ENCODE measurements at regions not wholly inside any gene's neighbourhood (a gene's known extent, or its start where the extent isn't known, plus 50 kb on each side); places are given as distances from the start of the nearest gene placed in this dataset.
"Not testable (repeated sequence)": the region's sequence is repeated elsewhere in the genome, so short reads cannot be mapped to it uniquely, and the experiment has no call there.

DNA sequence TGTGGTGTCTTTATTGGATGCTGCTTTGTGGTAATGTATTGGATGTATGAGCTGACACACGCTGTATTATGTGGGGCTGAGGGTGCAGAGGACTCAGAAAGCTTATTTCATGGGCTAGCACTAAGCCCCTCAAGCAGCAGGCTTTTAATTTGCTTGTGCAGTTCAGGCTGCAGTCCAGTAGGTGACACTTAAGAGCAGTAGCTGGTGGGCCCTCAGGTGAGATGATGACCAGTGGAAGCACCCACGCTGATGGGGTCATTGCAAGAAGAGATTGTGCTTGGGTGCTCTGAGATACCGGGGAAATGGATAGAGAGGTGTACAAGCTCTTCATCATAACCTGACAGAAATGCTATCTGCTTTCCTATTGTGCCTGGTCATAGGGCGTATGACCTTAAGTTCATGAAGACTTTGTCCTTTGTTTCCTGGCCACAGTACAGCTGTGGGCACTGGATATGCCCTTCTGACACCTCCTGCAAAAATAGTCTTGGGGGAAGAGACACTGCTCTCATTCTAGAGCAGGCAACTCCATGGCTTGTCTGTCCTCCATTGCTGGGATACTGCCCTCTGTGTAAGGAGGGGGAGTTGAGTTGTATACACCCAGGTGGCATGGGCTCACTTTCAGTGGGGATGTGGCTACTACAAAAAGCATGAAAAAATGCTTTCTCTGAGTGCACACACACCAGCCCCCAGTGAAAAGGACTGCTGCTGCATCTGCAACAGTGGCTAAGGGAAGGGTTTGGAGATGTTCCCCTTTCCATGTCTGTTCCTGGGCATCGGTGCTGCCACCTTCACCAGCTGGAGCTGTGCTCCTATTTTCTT is 205.7 kb upstream of the ZSWIM2 start:
- no peak overlapping the region for H3K27ac ChIP-seq
- no peak overlapping the region for H3K4me2 ChIP-seq
- H3K9ac ChIP-seq: no peak overlapping the region
- H3K36me3 ChIP-seq: no peaks in the 10 kb centered on the region
- no peaks in the 10 kb centered on the region for H3K4me1 ChIP-seq
- no peak overlapping the region for H3K4me3 ChIP-seq
- no peak for TF ChIP-seq Cebpa-rat (IDR thresholded peaks at IDR 0.05)
- H3K27me3 ChIP-seq: no peaks in the 10 kb centered on the region
- no peaks in the 10 kb centered on the region for H4K20me1 ChIP-seq
- H3K9me3 ChIP-seq: no peaks in the 10 kb centered on the region

DNA sequence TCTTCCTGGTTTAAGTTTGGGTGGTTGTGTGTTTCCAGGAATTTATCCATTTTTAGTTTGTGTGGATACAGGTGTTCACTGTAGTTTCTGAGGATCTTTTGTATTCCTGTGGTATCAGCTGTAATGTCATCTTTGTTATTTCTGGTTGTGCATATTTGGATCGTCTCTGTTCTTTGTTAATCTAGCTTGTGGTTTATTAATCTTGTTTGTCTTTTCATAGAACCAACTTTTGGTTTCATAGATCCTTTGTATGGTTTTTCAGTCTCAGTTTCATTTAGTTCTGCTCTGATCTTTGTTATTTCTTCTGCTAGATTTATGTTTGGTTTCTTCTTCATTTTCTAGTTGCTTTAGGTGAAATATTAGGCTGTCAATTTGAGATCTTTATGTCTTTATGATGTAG is 202.4 kb upstream of the ZSWIM2 start:
- H3K27ac ChIP-seq: no peak overlapping the region
- H3K36me3 ChIP-seq: no peaks in the 10 kb centered on the region
- no peak for TF ChIP-seq Cebpa-rat (IDR thresholded peaks at IDR 0.05)
- no peaks in the 10 kb centered on the region for H3K9me3 ChIP-seq
- no peak overlapping the region for H3K9ac ChIP-seq
- H3K27me3 ChIP-seq: no peaks in the 10 kb centered on the region
- no peak overlapping the region for H3K4me3 ChIP-seq
- H3K4me1 ChIP-seq: no peaks in the 10 kb centered on the region
- no peak overlapping the region for H3K4me2 ChIP-seq
- no peaks in the 10 kb centered on the region for H4K20me1 ChIP-seq

DNA sequence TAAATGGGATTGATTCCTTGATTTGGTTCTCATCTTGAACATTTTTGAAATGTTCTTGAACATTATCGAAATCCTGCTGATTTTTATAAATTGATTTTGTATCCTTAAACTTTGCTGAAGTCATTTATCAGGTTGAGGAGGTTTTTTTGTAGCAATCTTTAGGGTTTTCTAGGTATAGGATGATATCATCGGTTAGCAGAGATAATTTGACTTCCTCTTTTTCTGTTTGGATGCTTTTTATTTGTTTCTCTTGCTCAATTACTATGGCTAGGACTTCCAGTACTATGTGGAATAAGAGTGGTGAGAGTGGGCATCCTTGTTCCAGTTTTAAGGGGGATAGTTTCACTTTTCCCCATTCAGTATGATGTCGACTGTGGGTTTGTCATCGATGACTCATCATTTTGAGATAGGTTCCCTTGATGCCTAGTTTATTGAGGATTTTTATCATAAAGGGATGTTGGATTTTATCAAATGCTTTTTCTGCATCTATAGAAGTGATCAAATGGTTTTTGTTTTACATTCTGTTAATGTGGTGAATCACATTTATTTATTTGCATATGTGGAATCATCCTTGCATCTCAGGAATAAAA is 201.5 kb upstream of the ZSWIM2 start:
- H3K36me3 ChIP-seq: no peaks in the 10 kb centered on the region
- no peaks in the 10 kb centered on the region for H3K27me3 ChIP-seq
- no peak overlapping the region for H3K9ac ChIP-seq
- H3K9me3 ChIP-seq: no peaks in the 10 kb centered on the region
- no peak overlapping the region for H3K4me3 ChIP-seq
- no peak overlapping the region for H3K4me2 ChIP-seq
- no peak for TF ChIP-seq Cebpa-rat (IDR thresholded peaks at IDR 0.05)
- no peaks in the 10 kb centered on the region for H4K20me1 ChIP-seq
- H3K27ac ChIP-seq: no peak overlapping the region
- no peaks in the 10 kb centered on the region for H3K4me1 ChIP-seq

DNA sequence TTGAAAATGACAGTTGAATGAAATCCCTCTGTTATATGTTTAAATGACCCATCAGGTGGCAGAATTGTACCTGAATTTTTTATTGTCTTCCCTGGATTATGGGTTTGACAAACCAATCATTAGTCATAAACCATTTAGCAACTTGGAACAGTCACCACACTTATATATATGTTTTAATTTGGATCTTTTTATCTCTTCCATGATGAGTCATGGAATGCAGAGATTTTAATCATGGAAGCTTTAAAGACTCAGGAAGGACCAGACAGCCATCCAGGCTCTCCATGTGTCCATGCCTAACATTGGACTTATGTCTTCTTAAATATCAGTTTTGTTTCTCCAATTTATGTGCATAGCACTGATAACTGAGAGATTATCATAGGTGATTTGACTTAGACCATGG is 188.3 kb upstream of the ZSWIM2 start:
- Histone ChIP-seq H3K4me2 (no peak overlapping the region), H3K4me1 (no peaks in the 10 kb centered on the region), H3K27me3 (no peaks in the 10 kb centered on the region), H3K9ac (no peak overlapping the region), H3K36me3 (no peaks in the 10 kb centered on the region), H4K20me1 (no peaks in the 10 kb centered on the region), H3K4me3 (no peak overlapping the region), H3K9me3 (no peaks in the 10 kb centered on the region), H3K27ac (no peak overlapping the region)
- TF ChIP-seq Cebpa-rat (IDR thresholded peaks at IDR 0.05): no peak

DNA sequence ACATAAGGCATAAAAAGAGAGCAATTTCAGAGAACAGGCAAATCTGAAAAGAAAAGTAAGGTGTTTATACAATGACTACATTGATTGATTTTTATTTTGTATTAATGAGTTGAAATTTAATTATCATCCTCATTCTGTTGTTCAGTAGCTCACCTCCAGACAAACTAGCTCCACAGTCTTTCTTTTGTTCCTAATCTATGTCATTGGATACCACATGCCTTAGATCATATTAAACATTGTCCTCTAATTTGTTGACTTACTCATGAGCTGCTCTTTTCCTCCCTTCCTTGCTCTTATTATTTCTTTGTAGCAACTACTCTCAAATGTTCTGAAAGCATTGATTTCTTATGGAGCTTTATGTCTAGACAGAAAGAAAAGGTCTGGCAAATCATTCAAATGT is 185.5 kb upstream of the ZSWIM2 start:
- Histone ChIP-seq H4K20me1 (no peaks in the 10 kb centered on the region), H3K4me1 (no peaks in the 10 kb centered on the region), H3K9me3 (no peaks in the 10 kb centered on the region), H3K36me3 (no peaks in the 10 kb centered on the region), H3K27me3 (no peaks in the 10 kb centered on the region), H3K4me2 (no peak overlapping the region), H3K4me3 (no peak overlapping the region), H3K9ac (no peak overlapping the region), H3K27ac (no peak overlapping the region)
- TF ChIP-seq Cebpa-rat (IDR thresholded peaks at IDR 0.05): no peak

DNA sequence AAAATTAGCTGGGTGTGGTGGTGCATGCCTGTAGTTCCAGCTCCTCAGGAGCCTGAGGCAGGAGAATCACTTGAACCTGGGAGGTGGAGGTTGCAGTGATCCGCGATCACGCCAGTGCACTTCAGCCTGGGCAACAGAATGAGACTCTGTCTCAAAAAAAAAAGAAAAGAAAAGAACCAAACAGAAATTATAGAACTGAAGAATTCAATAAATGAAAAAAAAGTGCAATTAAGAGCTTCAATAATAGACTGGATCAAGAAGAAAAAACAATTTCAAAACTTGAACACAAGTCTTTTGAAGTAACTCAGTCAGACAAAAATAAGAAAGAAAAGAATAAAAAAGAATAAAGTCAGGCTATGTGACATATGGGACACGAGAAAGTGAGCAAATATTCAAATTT is 175.8 kb upstream of the ZSWIM2 start:
- Histone ChIP-seq H3K27ac (no peak overlapping the region), H4K20me1 (no peaks in the 10 kb centered on the region), H3K36me3 (no peaks in the 10 kb centered on the region), H3K4me1 (no peaks in the 10 kb centered on the region), H3K9me3 (peaks cover 22% of the 10 kb centered on the region), H3K9ac (no peak overlapping the region), H3K27me3 (no peaks in the 10 kb centered on the region), H3K4me3 (no peak overlapping the region), H3K4me2 (no peak overlapping the region)
- TF ChIP-seq Cebpa-rat (IDR thresholded peaks at IDR 0.05): no peak

DNA sequence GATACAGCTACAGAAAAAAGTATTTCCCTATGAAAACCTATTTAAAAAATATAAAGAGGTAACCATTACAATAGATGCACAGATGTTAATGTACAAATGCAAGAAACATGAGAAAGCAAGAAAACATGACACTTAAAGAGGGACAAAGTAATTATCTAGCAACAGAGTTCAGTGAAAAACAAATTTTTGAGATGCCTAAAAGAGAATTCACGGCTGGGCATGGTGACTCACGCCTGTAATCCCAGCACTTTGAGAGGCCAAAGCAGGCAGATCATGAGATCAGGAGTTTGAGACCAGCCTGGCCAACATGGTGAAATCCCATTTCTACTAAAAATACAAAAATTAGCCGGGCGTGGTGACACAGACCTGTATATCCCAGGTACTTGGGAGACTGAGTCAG is 175.0 kb upstream of the ZSWIM2 start:
- H4K20me1 ChIP-seq, H3K4me2 ChIP-seq, H3K36me3 ChIP-seq, H3K4me1 ChIP-seq, H3K27me3 ChIP-seq, H3K9ac ChIP-seq, H3K4me3 ChIP-seq, H3K27ac ChIP-seq: not testable (repeated sequence)
- peaks cover 22% of the 10 kb centered on the region for H3K9me3 ChIP-seq

DNA sequence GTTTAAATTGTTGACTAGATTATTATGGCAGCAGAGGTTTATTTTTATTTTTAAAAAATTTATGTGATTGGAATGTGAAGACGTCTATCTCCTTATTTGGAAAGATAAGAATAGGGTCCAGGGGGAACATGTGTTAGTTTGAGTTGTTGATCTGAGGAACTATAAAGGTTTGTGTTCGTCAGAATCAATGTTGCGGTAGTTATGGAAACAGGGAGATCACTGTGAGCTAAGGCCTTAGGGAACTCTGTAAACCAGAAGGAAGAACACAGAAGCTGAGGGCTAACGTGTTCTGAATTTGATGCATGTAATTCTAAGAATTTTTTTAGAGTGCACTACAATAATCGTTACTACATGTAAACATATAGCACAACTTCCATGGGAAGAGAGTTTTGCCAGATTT is 168.5 kb upstream of the ZSWIM2 start:
- Histone ChIP-seq H3K4me2 (no peak overlapping the region), H3K4me1 (no peaks in the 10 kb centered on the region), H3K27ac (no peak overlapping the region), H3K4me3 (no peak overlapping the region), H4K20me1 (no peaks in the 10 kb centered on the region), H3K27me3 (no peaks in the 10 kb centered on the region), H3K9me3 (no peaks in the 10 kb centered on the region), H3K36me3 (no peaks in the 10 kb centered on the region), H3K9ac (no peak overlapping the region)
- no peak for TF ChIP-seq Cebpa-rat (IDR thresholded peaks at IDR 0.05)

DNA sequence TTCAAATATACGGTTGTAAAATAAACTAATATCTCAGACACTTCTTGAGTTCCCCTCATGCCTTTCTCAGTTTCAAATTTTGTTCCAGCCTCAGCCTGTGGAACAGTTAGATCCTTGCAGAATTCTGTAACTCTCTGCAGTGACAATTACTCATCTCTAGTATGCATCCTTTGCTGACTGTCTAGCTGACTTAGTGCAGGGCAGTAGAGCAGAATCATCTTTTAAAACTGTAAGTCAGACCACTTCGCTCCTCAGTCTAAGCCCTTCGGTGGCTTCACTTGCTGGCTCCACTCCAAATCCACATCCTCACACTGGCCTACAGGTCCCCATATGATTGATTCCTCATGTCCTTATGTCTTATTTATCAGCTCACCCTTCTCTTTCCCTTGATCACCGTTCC is 164.1 kb upstream of the ZSWIM2 start:
- Histone ChIP-seq H3K4me2 (no peak overlapping the region), H3K9ac (no peak overlapping the region), H4K20me1 (no peaks in the 10 kb centered on the region), H3K4me1 (no peaks in the 10 kb centered on the region), H3K27me3 (no peaks in the 10 kb centered on the region), H3K4me3 (no peak overlapping the region), H3K36me3 (no peaks in the 10 kb centered on the region), H3K9me3 (no peaks in the 10 kb centered on the region), H3K27ac (no peak overlapping the region)
- TF ChIP-seq Cebpa-rat (IDR thresholded peaks at IDR 0.05): no peak

DNA sequence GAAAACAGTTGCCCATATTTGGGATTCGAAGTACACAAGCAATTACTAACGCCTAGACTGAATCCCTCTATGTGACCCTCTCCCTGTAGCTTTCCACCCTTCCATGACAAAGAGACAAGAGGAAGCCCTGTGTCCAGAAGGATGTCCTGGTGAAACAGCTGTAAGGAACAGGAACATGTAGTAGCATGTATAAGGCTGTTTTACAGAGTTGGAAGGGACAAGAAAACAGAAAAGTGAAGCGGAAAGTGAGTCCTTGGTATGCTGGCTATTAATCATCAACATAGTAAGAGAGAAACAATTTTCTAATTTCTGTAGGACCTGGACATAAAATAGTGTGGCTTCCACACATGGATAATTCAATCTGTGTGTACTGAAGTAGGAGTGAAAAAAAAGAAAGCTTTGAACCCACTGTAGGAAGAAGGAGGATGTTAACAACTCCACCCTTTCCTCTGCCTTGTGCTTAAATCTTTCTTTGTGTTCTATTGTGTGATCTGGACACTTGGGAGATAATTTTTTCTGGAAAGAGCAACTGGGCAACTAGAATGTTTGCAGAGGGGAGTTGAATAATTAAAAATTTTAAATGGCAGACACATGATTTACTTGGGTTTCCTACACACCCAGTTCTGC is 162.3 kb upstream of the ZSWIM2 start:
- H3K36me3 ChIP-seq: no peaks in the 10 kb centered on the region
- no peaks in the 10 kb centered on the region for H3K4me1 ChIP-seq
- H3K9me3 ChIP-seq: no peaks in the 10 kb centered on the region
- no peak overlapping the region for H3K4me2 ChIP-seq
- TF ChIP-seq Cebpa-rat (IDR thresholded peaks at IDR 0.05): no peak
- H3K4me3 ChIP-seq: no peak overlapping the region
- H3K27me3 ChIP-seq: no peaks in the 10 kb centered on the region
- no peak overlapping the region for H3K27ac ChIP-seq
- no peaks in the 10 kb centered on the region for H4K20me1 ChIP-seq
- H3K9ac ChIP-seq: no peak overlapping the region
